Kidney (tissue), 13 donors: ENCODE measurements at regions not wholly inside any gene's neighbourhood (a gene's known extent, or its start where the extent isn't known, plus 50 kb on each side); places are given as distances from the start of the nearest gene placed in this dataset.

Experiments used
- DNase-seq, 5 donors: peaks; one replicate each; pipeline ENCODE4 v3.0.0-alpha.2; 2013 to 2020
- FAIRE-seq: peaks from 2 replicates; lab custom pipeline; 2012; peaks lifted over from hg19 to GRCh38; lab: Jason Lieb, UNC
- H3K27ac ChIP-seq, 2 donors: one replicate each; pipeline ENCODE4 v1.7.0; 2013; ENCODE audit warnings: low read depth in 2 of 2, low read length in 2 of 2, inconsistent platforms in 1 of 2
- H3K27me3 ChIP-seq: one replicate; pipeline ENCODE4 v1.7.1; 2013; ENCODE audit warnings: low read length, inconsistent platforms; ENCODE audit not compliant: control insufficient read depth, insufficient read depth
- H3K36me3 ChIP-seq, 3 donors: one replicate each; pipeline versions ENCODE4 v1.7.0 to v1.7.1; 2013; ENCODE audit warnings: low read length in 3 of 3, control low read depth in 1 of 3, inconsistent platforms in 1 of 3; ENCODE audit not compliant: insufficient read depth in 3 of 3, control insufficient read depth in 2 of 3
- H3K4me1 ChIP-seq, 3 donors: one replicate each; pipeline versions ENCODE4 v1.7.0 to v1.7.1; 2013; ENCODE audit warnings: low read length in 3 of 3, inconsistent platforms in 1 of 3, low read depth in 1 of 3; ENCODE audit not compliant: control insufficient read depth in 2 of 3, insufficient read depth in 2 of 3
- H3K4me3 ChIP-seq, 3 donors: one replicate each; pipeline versions ENCODE4 v1.7.0 to v1.8.1; 2013; ENCODE audit warnings: low read length in 3 of 3, control low read depth in 1 of 3, inconsistent platforms in 1 of 3
- H3K9ac ChIP-seq, 3 donors: one replicate each; pipeline versions ENCODE4 v1.7.0 to v1.7.1; 2013; ENCODE audit warnings: low read length in 3 of 3, control low read depth in 1 of 3, inconsistent platforms in 1 of 3
- H3K9me3 ChIP-seq, 3 donors: one replicate each; pipeline versions ENCODE4 v1.7.0 to v1.7.1; 2013; ENCODE audit warnings: low read length in 3 of 3, control low read depth in 1 of 3, inconsistent platforms in 1 of 3; ENCODE audit not compliant: control insufficient read depth in 2 of 3, insufficient read depth in 1 of 3
- intact Hi-C: fragments of 100-400 bp; cut with DNase I; formaldehyde crosslinking; loops from one replicate; pipeline ENCODE4 v1.11.1; 2022
- TF ChIP-seq, protein P1 (sequence below): IDR thresholded peaks from 3 replicates; pipeline ENCODE4 v1.5.1; 2012; ENCODE audit warnings: mild to moderate bottlenecking, moderate library complexity, borderline replicate concordance; ENCODE audit not compliant: insufficient read depth; ENCODE audit errors: extremely low read depth
- donor health status: control.
- donor health status: control.
- donor health status: control.
- donor health status: control.
- donor health status: control.
- donor health status: DM: yes; HTN: yes; CAD: no.
- donor health status: Normal renal cell carcinoma (clear cell type).

DNA sequence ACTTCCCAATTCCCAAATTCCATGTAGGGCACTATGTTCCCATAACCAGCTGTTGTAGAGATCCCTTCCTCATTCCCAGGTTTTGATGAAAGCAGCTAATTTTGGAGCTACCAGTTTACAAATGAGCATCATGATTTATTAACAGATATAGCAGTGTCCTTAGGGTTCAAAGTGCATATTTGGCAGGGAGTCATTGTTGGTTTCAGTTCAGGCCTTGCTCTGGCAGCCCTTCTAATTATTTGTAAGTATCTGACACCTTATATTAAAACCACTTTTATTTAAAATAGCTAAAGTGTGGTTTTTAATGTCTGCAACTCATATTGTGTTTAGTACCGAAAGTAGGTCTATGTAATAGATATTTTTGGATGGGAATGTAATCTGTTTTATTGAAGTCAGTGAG, 518.5 kb downstream of the TLL1 start:
- Histone ChIP-seq H3K27ac (no peak overlapping the region), H3K9me3 (no peaks in the 10 kb centered on the region), H3K4me1 (no peaks in the 10 kb centered on the region), H3K9ac (no peak overlapping the region), H3K27me3 (no peaks in the 10 kb centered on the region), H3K4me3 (no peak overlapping the region), H3K36me3 (no peaks in the 10 kb centered on the region)
- DNase-seq (no peak), FAIRE-seq (no peak)
- TF ChIP-seq, protein P1, sequence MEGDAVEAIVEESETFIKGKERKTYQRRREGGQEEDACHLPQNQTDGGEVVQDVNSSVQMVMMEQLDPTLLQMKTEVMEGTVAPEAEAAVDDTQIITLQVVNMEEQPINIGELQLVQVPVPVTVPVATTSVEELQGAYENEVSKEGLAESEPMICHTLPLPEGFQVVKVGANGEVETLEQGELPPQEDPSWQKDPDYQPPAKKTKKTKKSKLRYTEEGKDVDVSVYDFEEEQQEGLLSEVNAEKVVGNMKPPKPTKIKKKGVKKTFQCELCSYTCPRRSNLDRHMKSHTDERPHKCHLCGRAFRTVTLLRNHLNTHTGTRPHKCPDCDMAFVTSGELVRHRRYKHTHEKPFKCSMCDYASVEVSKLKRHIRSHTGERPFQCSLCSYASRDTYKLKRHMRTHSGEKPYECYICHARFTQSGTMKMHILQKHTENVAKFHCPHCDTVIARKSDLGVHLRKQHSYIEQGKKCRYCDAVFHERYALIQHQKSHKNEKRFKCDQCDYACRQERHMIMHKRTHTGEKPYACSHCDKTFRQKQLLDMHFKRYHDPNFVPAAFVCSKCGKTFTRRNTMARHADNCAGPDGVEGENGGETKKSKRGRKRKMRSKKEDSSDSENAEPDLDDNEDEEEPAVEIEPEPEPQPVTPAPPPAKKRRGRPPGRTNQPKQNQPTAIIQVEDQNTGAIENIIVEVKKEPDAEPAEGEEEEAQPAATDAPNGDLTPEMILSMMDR, result no peak
- intact Hi-C loops, result no loop called here

DNA sequence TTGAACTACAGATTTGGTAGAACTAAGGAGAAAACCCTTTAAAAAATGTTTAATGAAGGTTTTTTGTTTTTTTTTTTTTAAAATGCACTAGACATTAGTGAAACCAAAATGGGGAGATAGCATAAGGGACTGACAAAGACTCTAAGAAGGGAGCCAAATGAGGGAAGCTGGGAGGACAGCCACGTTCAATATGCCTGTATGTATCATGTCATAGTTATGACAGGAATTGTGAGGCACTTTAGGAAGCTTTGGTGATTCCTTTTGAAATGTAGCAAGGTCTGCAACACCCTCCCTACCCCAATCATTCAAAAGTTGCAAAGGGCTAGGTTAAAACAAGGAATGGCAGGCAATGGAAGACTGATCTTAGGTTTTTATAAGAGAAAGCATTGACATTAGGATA, 526.0 kb downstream of the TLL1 start:
- H3K9me3 ChIP-seq, result no peaks in the 10 kb centered on the region
- TF ChIP-seq, protein P1, result no peak
- no peaks in the 10 kb centered on the region for H3K4me1 ChIP-seq
- intact Hi-C loops, result no loop called here
- H3K9ac ChIP-seq, result no peak overlapping the region
- FAIRE-seq (no peak), DNase-seq (no peak)
- H3K4me3 ChIP-seq, result no peak overlapping the region
- no peaks in the 10 kb centered on the region for H3K36me3 ChIP-seq
- no peaks in the 10 kb centered on the region for H3K27me3 ChIP-seq
- H3K27ac ChIP-seq, result no peak overlapping the region

DNA sequence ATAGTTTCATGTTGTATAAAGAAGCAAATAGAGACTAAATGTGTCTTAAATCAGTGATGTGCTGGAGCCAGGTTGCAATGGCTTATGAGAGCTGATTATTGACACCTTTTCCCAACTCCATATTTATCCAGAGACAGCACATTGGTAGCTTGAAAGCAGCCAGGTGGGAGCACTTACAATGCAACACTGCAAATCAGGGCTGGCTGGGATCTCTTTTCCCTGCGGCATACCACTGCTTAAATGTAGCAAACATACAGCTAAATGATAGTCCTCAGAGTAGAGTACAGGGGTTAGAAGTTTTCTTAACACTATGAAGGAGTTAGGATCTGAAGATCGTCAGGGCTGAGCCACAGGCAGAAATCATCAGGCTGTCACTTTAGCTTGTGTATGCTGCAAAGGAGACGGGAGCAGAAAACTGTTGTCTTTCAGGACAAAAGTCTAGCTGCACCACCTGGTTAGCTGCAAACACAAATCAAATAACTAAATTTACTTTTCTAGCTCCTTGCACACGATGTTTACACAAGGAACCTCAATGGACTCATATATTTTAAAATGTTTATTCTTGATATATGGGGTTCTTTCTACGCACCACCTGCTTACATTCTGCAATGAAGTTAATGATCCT, 527.3 kb downstream of the TLL1 start:
- H3K27me3 ChIP-seq, result no peaks in the 10 kb centered on the region
- H3K4me3 ChIP-seq, result no peak overlapping the region
- TF ChIP-seq, protein P1, result no peak
- no peak for FAIRE-seq
- no peak overlapping the region for H3K27ac ChIP-seq
- no peaks in the 10 kb centered on the region for H3K9me3 ChIP-seq
- peak in 3 of 5 donors; percentile 10 to 37 (median 14) for DNase-seq
- intact Hi-C loops, result no loop called here
- H3K9ac ChIP-seq, result no peak overlapping the region
- H3K4me1 ChIP-seq, result no peaks in the 10 kb centered on the region
- H3K36me3 ChIP-seq, result no peaks in the 10 kb centered on the region

DNA sequence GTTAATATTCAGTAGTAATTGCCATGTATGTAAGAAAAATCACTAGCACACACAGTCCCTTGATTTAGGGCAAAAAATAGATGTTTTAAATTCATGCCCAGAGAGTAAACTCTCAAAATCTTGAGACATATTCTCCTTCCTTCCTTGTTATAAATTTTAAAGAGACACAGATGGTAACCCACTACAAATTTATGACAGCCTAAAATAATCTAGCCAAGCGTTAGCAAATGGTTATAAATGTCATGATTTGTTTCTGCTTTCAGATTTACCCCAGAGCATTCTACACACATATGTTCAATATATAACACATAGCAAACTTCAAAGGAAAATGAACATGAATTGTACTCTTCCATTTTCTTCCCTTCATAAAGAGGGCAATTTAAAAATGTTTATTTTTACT, 540.3 kb downstream of the TLL1 start:
- Histone ChIP-seq H3K36me3 (no peaks in the 10 kb centered on the region), H3K4me1 (no peaks in the 10 kb centered on the region), H3K27ac (no peak overlapping the region), H3K9ac (no peak overlapping the region), H3K4me3 (no peak overlapping the region), H3K9me3 (no peaks in the 10 kb centered on the region), H3K27me3 (no peaks in the 10 kb centered on the region)
- FAIRE-seq (no peak), DNase-seq (no peak)
- intact Hi-C loops, result no loop called here
- TF ChIP-seq, protein P1, result no peak
